LNCAP (cell line): ENCODE measurements at regions not wholly inside any gene's neighbourhood (a gene's known extent, or its start where the extent isn't known, plus 50 kb on each side); places are given as distances from the start of the nearest gene placed in this dataset.

Experiments
- TF ChIP-seq, protein P1 (sequence below): fragments of 450-650 bp; IDR thresholded peaks from 2 replicates; pipeline ENCODE4 v1.5.1; 2017; ENCODE audit warnings: mild to moderate bottlenecking

DNA sequence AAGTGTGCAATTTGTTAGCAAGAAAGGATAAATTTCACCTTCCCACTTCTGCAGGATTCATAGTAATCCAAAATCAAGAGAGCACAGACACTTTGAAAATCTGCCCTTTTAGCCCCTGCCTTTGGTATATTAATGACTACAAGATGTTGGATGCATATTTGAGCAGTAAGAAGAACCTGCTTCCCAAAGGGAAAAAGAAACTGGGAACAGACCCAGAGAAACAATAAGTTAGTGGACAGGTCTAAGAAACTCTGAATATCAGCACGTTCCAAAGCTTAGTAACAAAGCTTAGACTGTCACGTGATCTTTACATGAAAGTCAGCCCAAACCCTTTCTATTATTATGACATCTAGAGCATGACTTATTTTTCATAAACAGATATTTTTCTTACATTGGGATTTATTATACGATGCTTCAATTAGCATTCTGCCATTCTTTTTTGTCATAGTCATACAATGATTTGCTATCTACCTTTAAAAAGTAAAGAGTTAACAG is 390.9 kb upstream of the ADGRL2 start:
- TF ChIP-seq, protein P1, sequence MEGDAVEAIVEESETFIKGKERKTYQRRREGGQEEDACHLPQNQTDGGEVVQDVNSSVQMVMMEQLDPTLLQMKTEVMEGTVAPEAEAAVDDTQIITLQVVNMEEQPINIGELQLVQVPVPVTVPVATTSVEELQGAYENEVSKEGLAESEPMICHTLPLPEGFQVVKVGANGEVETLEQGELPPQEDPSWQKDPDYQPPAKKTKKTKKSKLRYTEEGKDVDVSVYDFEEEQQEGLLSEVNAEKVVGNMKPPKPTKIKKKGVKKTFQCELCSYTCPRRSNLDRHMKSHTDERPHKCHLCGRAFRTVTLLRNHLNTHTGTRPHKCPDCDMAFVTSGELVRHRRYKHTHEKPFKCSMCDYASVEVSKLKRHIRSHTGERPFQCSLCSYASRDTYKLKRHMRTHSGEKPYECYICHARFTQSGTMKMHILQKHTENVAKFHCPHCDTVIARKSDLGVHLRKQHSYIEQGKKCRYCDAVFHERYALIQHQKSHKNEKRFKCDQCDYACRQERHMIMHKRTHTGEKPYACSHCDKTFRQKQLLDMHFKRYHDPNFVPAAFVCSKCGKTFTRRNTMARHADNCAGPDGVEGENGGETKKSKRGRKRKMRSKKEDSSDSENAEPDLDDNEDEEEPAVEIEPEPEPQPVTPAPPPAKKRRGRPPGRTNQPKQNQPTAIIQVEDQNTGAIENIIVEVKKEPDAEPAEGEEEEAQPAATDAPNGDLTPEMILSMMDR, result no peak

- TF ChIP-seq, protein P1, result no peak
These were observed 391.5 kb upstream of the ADGRL2 start for GRCh38 chr1:81409262-81409661.

GRCh38 chr1:81408419-81408818 is 392.3 kb upstream of the ADGRL2 start:
- TF ChIP-seq, protein P1, result no peak

GRCh38 chr1:81407000-81407821 is 393.5 kb upstream of the ADGRL2 start:
- TF ChIP-seq, protein P1, result no peak

GRCh38 chr1:81406292-81406999 is 394.3 kb upstream of the ADGRL2 start:
- TF ChIP-seq, protein P1, result no peak

GRCh38 chr1:81398041-81398440 is 402.7 kb upstream of the ADGRL2 start:
- TF ChIP-seq, protein P1, result no peak

GRCh38 chr1:81392526-81393226 is 408.1 kb upstream of the ADGRL2 start:
- TF ChIP-seq, protein P1, result no peak
